ENCODE measurements at regions not wholly inside any gene's neighbourhood (a gene's known extent, or its start where the extent isn't known, plus 50 kb on each side); places are given as distances from the start of the nearest gene placed in this dataset.
A peak's percentile ranks its signal among the peaks of the same experiment; 100 is the strongest.

GRCh38 chr9:16033921-16034691 is 481.3 kb downstream of the CCDC171 start:
- Mint-ChIP-seq H3K4me1 (ENCODE audit: unreplicated experiment) (peaks cover 52% of the 10 kb centered on the region), H3K9me3 (ENCODE audit: unreplicated experiment) (peaks cover 15% of the 10 kb centered on the region), H3K4me3 (ENCODE audit: unreplicated experiment) (no peak overlapping the region), H3K36me3 (ENCODE audit: unreplicated experiment) (peaks cover 7% of the 10 kb centered on the region), H3K27ac (ENCODE audit: unreplicated experiment) (no peak overlapping the region), H3K27me3 (ENCODE audit: unreplicated experiment) (no peaks in the 10 kb centered on the region)
- no peak for DNase-seq (ENCODE audit: extremely low spot score, unreplicated experiment)
- no peak for TF ChIP-seq CTCF (IDR thresholded peaks at IDR 0.05)

- Mint-ChIP-seq H3K27ac (ENCODE audit: unreplicated experiment) (no peak overlapping the region), H3K36me3 (ENCODE audit: unreplicated experiment) (peaks cover 7% of the 10 kb centered on the region), H3K27me3 (ENCODE audit: unreplicated experiment) (no peaks in the 10 kb centered on the region), H3K9me3 (ENCODE audit: unreplicated experiment) (peaks cover 7% of the 10 kb centered on the region), H3K4me1 (ENCODE audit: unreplicated experiment) (peaks cover 41% of the 10 kb centered on the region), H3K4me3 (ENCODE audit: unreplicated experiment) (no peak overlapping the region)
- no peak for TF ChIP-seq CTCF (IDR thresholded peaks at IDR 0.05)
- DNase-seq (ENCODE audit: extremely low spot score, unreplicated experiment) = no peak
These were observed 486.6 kb downstream of the CCDC171 start for GRCh38 chr9:16039218-16039987.

- H3K4me1 Mint-ChIP-seq (ENCODE audit: unreplicated experiment) = peaks cover 44% of the 10 kb centered on the region
- H3K4me3 Mint-ChIP-seq (ENCODE audit: unreplicated experiment) = no peak overlapping the region
- no peaks in the 10 kb centered on the region for H3K27me3 Mint-ChIP-seq (ENCODE audit: unreplicated experiment)
- peak overlapping the region; percentile 11 for H3K27ac Mint-ChIP-seq (ENCODE audit: unreplicated experiment)
- no peak for DNase-seq (ENCODE audit: extremely low spot score, unreplicated experiment)
- no peak for TF ChIP-seq CTCF (IDR thresholded peaks at IDR 0.05)
- H3K9me3 Mint-ChIP-seq (ENCODE audit: unreplicated experiment) = peaks cover 7% of the 10 kb centered on the region
- H3K36me3 Mint-ChIP-seq (ENCODE audit: unreplicated experiment) = peaks cover 7% of the 10 kb centered on the region
These were observed 487.3 kb downstream of the CCDC171 start for GRCh38 chr9:16039988-16040761.

- DNase-seq (ENCODE audit: extremely low spot score, unreplicated experiment) = no peak
- Mint-ChIP-seq H3K9me3 (ENCODE audit: unreplicated experiment) (no peaks in the 10 kb centered on the region), H3K27ac (ENCODE audit: unreplicated experiment) (peak overlapping the region; percentile 84)
These were observed 491.1 kb downstream of the CCDC171 start for GRCh38 chr9:16043756-16044578.

More at GRCh38 chr9:16043756-16044578, 491.1 kb downstream of the CCDC171 start:
- Mint-ChIP-seq H3K27me3 (ENCODE audit: unreplicated experiment) (no peaks in the 10 kb centered on the region), H3K4me1 (ENCODE audit: unreplicated experiment) (peaks cover 46% of the 10 kb centered on the region), H3K4me3 (ENCODE audit: unreplicated experiment) (peak overlapping the region; percentile 10), H3K36me3 (ENCODE audit: unreplicated experiment) (no peaks in the 10 kb centered on the region)
- TF ChIP-seq CTCF (IDR thresholded peaks at IDR 0.05) = no peak

Data from osteocyte (in vitro differentiated cells).